Skeletal muscle satellite cell (primary cell): ENCODE measurements at regions not wholly inside any gene's neighbourhood (a gene's known extent, or its start where the extent isn't known, plus 50 kb on each side); places are given as distances from the start of the nearest gene placed in this dataset.

Source experiments
- H3K27me3 ChIP-seq: 2 replicates; pipeline ENCODE4 v1.7.0; 2013; ENCODE audit warnings: low read length; ENCODE audit not compliant: control insufficient read depth, insufficient read depth
- H3K36me3 ChIP-seq: 2 replicates; pipeline ENCODE4 v1.7.0; 2013; ENCODE audit warnings: mild to moderate bottlenecking, control low read depth, low read length; ENCODE audit not compliant: insufficient read depth
- H3K4me1 ChIP-seq: 2 replicates; pipeline ENCODE4 v1.7.0; 2013; ENCODE audit warnings: low read length; ENCODE audit not compliant: control insufficient read depth, insufficient read depth
- H3K4me2 ChIP-seq: 2 replicates; pipeline ENCODE4 v1.7.0; 2013; ENCODE audit warnings: mild to moderate bottlenecking, low read length
- H3K4me3 ChIP-seq: 2 replicates; pipeline ENCODE4 v1.7.0; 2013; ENCODE audit warnings: low read length
- H3K9ac ChIP-seq: 2 replicates; pipeline ENCODE4 v1.7.0; 2013; ENCODE audit warnings: mild to moderate bottlenecking, low read depth, low read length, moderate library complexity
- H3K9me3 ChIP-seq: replicated peaks from 2 replicates; pipeline ENCODE4 v1.7.0; 2013; ENCODE audit warnings: mild to moderate bottlenecking, control low read depth, low read length

GRCh38 chr1:244782056-244782455, 53.4 kb upstream of the COX20 start:
- H3K9me3 ChIP-seq, result no peaks in the 10 kb centered on the region
- H3K36me3 ChIP-seq, result no peaks in the 10 kb centered on the region
- no peak overlapping the region for H3K4me3 ChIP-seq
- peaks cover 11% of the 10 kb centered on the region for H3K4me1 ChIP-seq
- no peak overlapping the region for H3K9ac ChIP-seq
- H3K27me3 ChIP-seq, result no peaks in the 10 kb centered on the region
- no peak overlapping the region for H3K4me2 ChIP-seq

- H3K27me3 ChIP-seq, result no peaks in the 10 kb centered on the region
- H3K4me2 ChIP-seq, result no peak overlapping the region
- H3K4me1 ChIP-seq, result peaks cover 11% of the 10 kb centered on the region
- H3K36me3 ChIP-seq, result no peaks in the 10 kb centered on the region
- H3K9ac ChIP-seq, result no peak overlapping the region
- H3K4me3 ChIP-seq, result no peak overlapping the region
- H3K9me3 ChIP-seq, result no peaks in the 10 kb centered on the region
These were observed 52.3 kb upstream of the COX20 start for GRCh38 chr1:244783138-244783537.
